Keratinocyte (primary cell): ENCODE measurements at regions not wholly inside any gene's neighbourhood (a gene's known extent, or its start where the extent isn't known, plus 50 kb on each side); places are given as distances from the start of the nearest gene placed in this dataset.

Source experiments
- DNase-seq: peaks from one replicate; pipeline ENCODE4 v3.0.0-alpha.2; 2011; ENCODE audit warnings: low read depth, missing footprints, low spot score
- FAIRE-seq: peaks from 2 replicates; lab custom pipeline; 2011; peaks lifted over from hg19 to GRCh38; lab: Jason Lieb, UNC
- H2AFZ ChIP-seq: 2 replicates; pipeline ENCODE4 v1.6.0; 2012; ENCODE audit warnings: low read length, control low read depth, inconsistent platforms; ENCODE audit not compliant: control insufficient read depth
- H3K27ac ChIP-seq: 2 replicates; pipeline ENCODE4 v1.5.1; 2011; ENCODE audit warnings: low read length; ENCODE audit not compliant: control insufficient read depth, insufficient read depth
- H3K27me3 ChIP-seq: 3 replicates; pipeline ENCODE4 v1.6.0; 2011; ENCODE audit warnings: low read length; ENCODE audit not compliant: control insufficient read depth, insufficient read depth; ENCODE audit errors: extremely low read depth
- H3K36me3 ChIP-seq, 2 experiments: 2 replicates in 1 of 2; 3 replicates in 1 of 2; pipeline ENCODE4 v1.5.1; 2011; ENCODE audit warnings: low read length in 2 of 2, mild to moderate bottlenecking in 1 of 2; ENCODE audit not compliant: control insufficient read depth in 2 of 2, insufficient read depth in 2 of 2; ENCODE audit errors: extremely low read depth in 1 of 2
- H3K4me1 ChIP-seq: 3 replicates; pipeline ENCODE4 v1.5.1; 2011; ENCODE audit warnings: low read length; ENCODE audit not compliant: control insufficient read depth, insufficient read depth; ENCODE audit errors: extremely low read depth
- H3K4me2 ChIP-seq: 3 replicates; pipeline ENCODE4 v1.6.0; 2011; ENCODE audit warnings: low read depth, low read length; ENCODE audit not compliant: control insufficient read depth, insufficient read depth; ENCODE audit errors: extremely low read depth
- H3K4me3 ChIP-seq, 3 experiments: fragments of 200-600 bp in 1 of 3; sonication (generic) in 1 of 3; 2 replicates in 2 of 3; 3 replicates in 1 of 3; pipeline ENCODE4 v1.5.1; 2011 to 2016; ENCODE audit warnings: low read length in 3 of 3, mild to moderate bottlenecking in 3 of 3, control low read depth in 2 of 3, inconsistent platforms in 1 of 3, low read depth in 1 of 3, mixed read lengths in 1 of 3, mixed run types in 1 of 3, moderate library complexity in 1 of 3; ENCODE audit not compliant: control insufficient read depth in 2 of 3, insufficient read depth in 2 of 3; ENCODE audit errors: extremely low read depth in 1 of 3
- H3K79me2 ChIP-seq: 2 replicates; pipeline ENCODE4 v1.6.0; 2012; ENCODE audit warnings: low read length; ENCODE audit not compliant: control insufficient read depth, insufficient read depth
- H3K9ac ChIP-seq: 3 replicates; pipeline ENCODE4 v1.6.0; 2011; ENCODE audit warnings: low read length; ENCODE audit not compliant: control insufficient read depth, insufficient read depth; ENCODE audit errors: extremely low read depth
- H3K9me1 ChIP-seq: 3 replicates; pipeline ENCODE4 v1.6.0; 2011; ENCODE audit warnings: low read length; ENCODE audit not compliant: control insufficient read depth, insufficient read depth; ENCODE audit errors: extremely low read depth
- H3K9me3 ChIP-seq: 2 replicates; pipeline ENCODE4 v1.5.1; 2012; ENCODE audit warnings: low read depth, low read length; ENCODE audit not compliant: control insufficient read depth
- H4K20me1 ChIP-seq: 3 replicates; pipeline ENCODE4 v1.6.0; 2011; ENCODE audit warnings: low read length; ENCODE audit not compliant: control insufficient read depth, insufficient read depth; ENCODE audit errors: extremely low read depth
- CTCF ChIP-seq, 3 experiments: IDR thresholded peaks in 1 of 3; conservative IDR thresholded peaks in 1 of 3; optimal IDR thresholded peaks in 1 of 3; 2 replicates in 2 of 3; 3 replicates in 1 of 3; pipeline versions ENCODE3 to v1.5.1; 2011; ENCODE audit warnings: low read length in 3 of 3, mild to moderate bottlenecking in 3 of 3, moderate library complexity in 2 of 3, control low read depth in 1 of 3, inconsistent platforms in 1 of 3; ENCODE audit not compliant: insufficient read depth in 2 of 3; ENCODE audit errors: extremely low read depth in 1 of 3
- EZH2 ChIP-seq: IDR thresholded peaks from one replicate; pipeline ENCODE4 v1.6.1; 2012; ENCODE audit warnings: inconsistent platforms, mild to moderate bottlenecking, low read length, moderate library complexity
- dilution Hi-C: fragments of 300-500 bp; cut with MboI; formaldehyde crosslinking; loops from one replicate; pipeline ENCODE4 v1.7.0; 2020; ENCODE audit warnings: low sequenced_read_pairs; ENCODE audit not compliant: extremely low pct_ligation_motif_present

- DNase-seq (no peak), FAIRE-seq (no peak)
- no peak for TF ChIP-seq CTCF (optimal IDR thresholded peaks at IDR 0.05 in 1 of 3, IDR thresholded peaks at IDR 0.05 in 1 of 3, conservative IDR thresholded peaks at IDR 0.05 in 1 of 3; ENCODE audit: extremely low read depth in 1 of 3, insufficient read depth in 2 of 3, low read length in 3 of 3)
- TF ChIP-seq EZH2: no peak
- H3K27ac ChIP-seq: no peak overlapping the region
- dilution Hi-C loops: no loop called here
- peaks cover 13% of the 10 kb centered on the region for H3K4me1 ChIP-seq
- no peaks in the 10 kb centered on the region for H3K9me1 ChIP-seq
- H3K4me3 ChIP-seq: no peak overlapping the region
- no peaks in the 10 kb centered on the region for H3K9me3 ChIP-seq
- no peak overlapping the region for H3K9ac ChIP-seq
- H3K79me2 ChIP-seq: no peaks in the 10 kb centered on the region
- H3K4me2 ChIP-seq: peak overlapping the region; percentile 52
- H2AFZ ChIP-seq: no peak overlapping the region
- H3K27me3 ChIP-seq: no peaks in the 10 kb centered on the region
- no peaks in the 10 kb centered on the region for H4K20me1 ChIP-seq
- no peaks in the 10 kb centered on the region for H3K36me3 ChIP-seq
Measured at GRCh38 chr4:19831644-19832285, 419.9 kb upstream of the SLIT2 start.

- no peaks in the 10 kb centered on the region for H3K9me3 ChIP-seq
- no peak for TF ChIP-seq EZH2
- no peak for TF ChIP-seq CTCF (optimal IDR thresholded peaks at IDR 0.05 in 1 of 3, IDR thresholded peaks at IDR 0.05 in 1 of 3, conservative IDR thresholded peaks at IDR 0.05 in 1 of 3; ENCODE audit: extremely low read depth in 1 of 3, insufficient read depth in 2 of 3, low read length in 3 of 3)
- no peak overlapping the region for H2AFZ ChIP-seq
- H3K9ac ChIP-seq: no peak overlapping the region
- H3K79me2 ChIP-seq: no peaks in the 10 kb centered on the region
- dilution Hi-C loops: no loop called here
- no peaks in the 10 kb centered on the region for H3K9me1 ChIP-seq
- no peak for DNase-seq
- no peak overlapping the region for H3K4me2 ChIP-seq
- H3K4me3 ChIP-seq: no peak overlapping the region
- no peaks in the 10 kb centered on the region for H3K36me3 ChIP-seq
- H3K4me1 ChIP-seq: peaks cover 13% of the 10 kb centered on the region
- H3K27me3 ChIP-seq: no peaks in the 10 kb centered on the region
- no peak for FAIRE-seq
- no peak overlapping the region for H3K27ac ChIP-seq
- no peaks in the 10 kb centered on the region for H4K20me1 ChIP-seq
Measured at GRCh38 chr4:19829101-19829500, 422.6 kb upstream of the SLIT2 start.
